Hepatocyte (in vitro differentiated cells): ENCODE measurements at regions not wholly inside any gene's neighbourhood (a gene's known extent, or its start where the extent isn't known, plus 50 kb on each side); places are given as distances from the start of the nearest gene placed in this dataset.
A peak's percentile ranks its signal among the peaks of the same experiment; 100 is the strongest.

Experiments used
- DNase-seq: peaks from one replicate; pipeline ENCODE4 v3.0.0-alpha.2; 2016; ENCODE audit warnings: low spot score
- H2AFZ ChIP-seq: fragments of 200-600 bp; sonication (generic); 2 replicates; pipeline ENCODE4 v1.6.0; 2016; ENCODE audit warnings: antibody characterized with exemption, mild to moderate bottlenecking
- H3K27ac ChIP-seq: fragments of 200-600 bp; sonication (generic); 2 replicates; pipeline ENCODE4 v1.5.1; 2016; ENCODE audit warnings: mild to moderate bottlenecking
- H3K27me3 ChIP-seq: fragments of 200-600 bp; sonication (generic); 2 replicates; pipeline ENCODE4 v1.6.1; 2016
- H3K36me3 ChIP-seq: fragments of 200-600 bp; sonication (generic); replicated peaks from 2 replicates; pipeline ENCODE4 v1.5.1; 2016; ENCODE audit warnings: low read depth; ENCODE audit not compliant: insufficient read depth
- H3K4me1 ChIP-seq: fragments of 200-600 bp; sonication (generic); 2 replicates; pipeline ENCODE4 v1.5.1; 2016; ENCODE audit warnings: mild to moderate bottlenecking, moderate library complexity; ENCODE audit not compliant: insufficient read depth
- H3K4me2 ChIP-seq: fragments of 200-600 bp; sonication (generic); 2 replicates; pipeline ENCODE4 v1.6.0; 2016
- H3K4me3 ChIP-seq: fragments of 200-600 bp; sonication (generic); 2 replicates; pipeline ENCODE4 v1.5.1; 2016; ENCODE audit warnings: mild to moderate bottlenecking
- H3K79me2 ChIP-seq: fragments of 200-600 bp; sonication (generic); 2 replicates; pipeline ENCODE4 v1.6.0; 2017; ENCODE audit warnings: mild to moderate bottlenecking
- H3K9me2 ChIP-seq: fragments of 200-600 bp; sonication (generic); replicated peaks from 2 replicates; pipeline ENCODE4 v1.6.0; 2017; ENCODE audit warnings: mild to moderate bottlenecking; ENCODE audit not compliant: insufficient read depth
- H3K9me3 ChIP-seq: fragments of 200-600 bp; sonication (generic); 2 replicates; pipeline ENCODE4 v1.5.1; 2016; ENCODE audit warnings: low read depth, mild to moderate bottlenecking
- H4K20me1 ChIP-seq: fragments of 200-600 bp; sonication (generic); 2 replicates; pipeline ENCODE4 v1.6.0; 2016; ENCODE audit warnings: mild to moderate bottlenecking; ENCODE audit not compliant: insufficient read depth, poor library complexity, severe bottlenecking
- CTCF ChIP-seq: fragments of 200-600 bp; sonication (generic); IDR thresholded peaks from 2 replicates; pipeline ENCODE4 v1.5.1; 2016; ENCODE audit warnings: antibody characterized with exemption, mild to moderate bottlenecking; ENCODE audit not compliant: poor library complexity
- EZH2 ChIP-seq: fragments of 200-600 bp; sonication (generic); IDR thresholded peaks from 2 replicates; pipeline ENCODE4 v1.6.1; 2016; ENCODE audit warnings: antibody characterized with exemption, mild to moderate bottlenecking, borderline replicate concordance
- EZH2phosphoT487 ChIP-seq: fragments of 200-600 bp; sonication (generic); IDR thresholded peaks from one replicate; pipeline ENCODE4 v1.6.1; 2018; ENCODE audit warnings: antibody characterized with exemption, mild to moderate bottlenecking, low read depth, moderate library complexity; ENCODE audit not compliant: unreplicated experiment, severe bottlenecking
- WGBS: methylation state at CpG from one replicate; pipeline ENCODE4 v1.1.6; 2016; ENCODE audit warnings: low lambda C conversion rate; ENCODE audit errors: missing lambda C conversion rate; 5-methylcytosine and 5-hydroxymethylcytosine counted together

- TF ChIP-seq EZH2phosphoT487 (no peak), EZH2 (no peak), CTCF (peak; percentile 51)
- DNase-seq: peak; percentile 50
- Histone ChIP-seq H3K27me3 (peaks cover 3% of the 10 kb centered on the region), H3K4me2 (no peak overlapping the region), H3K36me3 (no peaks in the 10 kb centered on the region), H2AFZ (no peak overlapping the region), H3K79me2 (no peaks in the 10 kb centered on the region), H3K27ac (no peak overlapping the region), H4K20me1 (no peaks in the 10 kb centered on the region), H3K4me1 (no peaks in the 10 kb centered on the region), H3K9me2 (no peaks in the 10 kb centered on the region), H3K4me3 (no peak overlapping the region), H3K9me3 (no peaks in the 10 kb centered on the region)
- 43% methylated on average over 1 of the region's 1 CpG for WGBS
These were observed 355.2 kb downstream of the PBX1 start for GRCh38 chr1:164914208-164914607.

DNA sequence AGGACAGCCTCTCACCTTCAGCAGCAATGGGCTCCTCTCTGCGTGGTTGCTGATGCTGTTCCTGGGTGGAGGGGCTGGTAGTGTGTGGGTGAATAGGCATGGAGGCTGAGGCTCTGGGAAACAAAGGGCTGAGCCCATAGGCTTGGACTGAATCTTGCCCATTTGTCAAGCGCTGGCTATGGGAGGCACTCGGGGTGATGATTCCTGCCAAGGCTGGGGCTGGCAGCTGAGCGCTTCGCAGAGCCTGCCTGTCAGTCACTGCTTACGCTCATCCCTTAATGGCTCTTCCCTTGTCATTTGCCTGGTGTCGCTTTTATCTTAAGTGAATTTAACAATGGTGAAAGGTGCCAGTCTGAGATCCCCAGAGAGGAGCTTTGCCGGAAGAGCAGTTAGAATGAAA, 353.3 kb downstream of the PBX1 start:
- WGBS: 86% methylated on average over 8 of the region's 8 CpGs
- TF ChIP-seq EZH2 (no peak), EZH2phosphoT487 (no peak), CTCF (no peak)

DNA sequence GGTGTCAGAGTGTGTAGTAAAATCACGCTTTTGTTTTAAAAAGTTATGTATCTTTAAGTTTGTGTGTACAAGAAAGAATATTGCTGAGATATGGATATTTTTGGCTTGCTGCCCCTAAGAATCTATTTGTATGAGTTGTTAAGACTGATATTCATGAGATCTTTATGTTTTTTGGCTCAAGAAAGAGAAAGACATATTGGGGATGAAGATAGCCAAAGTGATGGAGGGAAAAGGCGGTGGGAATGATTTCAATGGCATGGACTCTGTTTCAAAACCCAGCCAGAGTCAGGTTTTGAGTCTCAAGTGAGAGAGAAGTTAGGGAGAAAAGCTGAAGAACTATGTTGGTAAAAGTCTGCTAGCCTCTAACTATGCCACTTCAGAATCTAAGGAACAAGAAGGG, 351.7 kb downstream of the PBX1 start:
- Histone ChIP-seq H3K4me1 (no peaks in the 10 kb centered on the region), H3K4me2 (no peak overlapping the region), H3K9me3 (no peaks in the 10 kb centered on the region), H3K27ac (no peak overlapping the region), H3K4me3 (no peak overlapping the region), H3K27me3 (peaks cover 3% of the 10 kb centered on the region), H3K36me3 (no peaks in the 10 kb centered on the region), H3K79me2 (no peaks in the 10 kb centered on the region), H2AFZ (no peak overlapping the region), H3K9me2 (no peaks in the 10 kb centered on the region), H4K20me1 (no peaks in the 10 kb centered on the region)
- TF ChIP-seq EZH2 (no peak), CTCF (no peak), EZH2phosphoT487 (no peak)
- 96% methylated on average over 2 of the region's 2 CpGs for WGBS
- no peak for DNase-seq

More for the DNA sequence above, 353.3 kb downstream of the PBX1 start:
- Histone ChIP-seq H3K27ac (no peak overlapping the region), H3K4me2 (no peak overlapping the region), H4K20me1 (no peaks in the 10 kb centered on the region), H3K4me3 (no peak overlapping the region), H3K9me2 (no peaks in the 10 kb centered on the region), H3K4me1 (no peaks in the 10 kb centered on the region), H3K9me3 (no peaks in the 10 kb centered on the region), H3K27me3 (peaks cover 3% of the 10 kb centered on the region), H3K36me3 (no peaks in the 10 kb centered on the region), H3K79me2 (no peaks in the 10 kb centered on the region), H2AFZ (no peak overlapping the region)
- no peak for DNase-seq

DNA sequence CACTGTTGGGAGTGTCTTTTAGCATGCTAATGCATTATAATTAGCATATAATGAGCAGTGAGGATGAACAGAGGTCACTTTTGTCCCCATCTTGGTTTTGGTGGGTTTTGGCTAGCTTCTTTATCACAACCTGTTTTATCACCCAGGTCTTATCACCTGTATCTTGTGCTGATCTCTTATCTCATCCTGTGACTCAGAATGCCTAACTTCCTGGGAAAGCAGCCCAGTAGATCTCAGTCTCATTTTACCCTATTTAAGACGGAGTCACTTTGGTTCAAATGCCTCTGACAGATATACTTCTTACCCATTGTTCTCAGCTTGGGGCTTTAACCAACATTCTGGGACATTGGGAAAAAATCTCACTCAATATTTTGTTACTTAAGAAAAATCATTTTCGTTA, 348.7 kb downstream of the PBX1 start:
- WGBS: 50% methylated on average over 2 of the region's 2 CpGs

More for the DNA sequence above, 348.7 kb downstream of the PBX1 start:
- no peaks in the 10 kb centered on the region for H3K9me3 ChIP-seq
- H3K27me3 ChIP-seq: no peaks in the 10 kb centered on the region
- TF ChIP-seq CTCF (no peak), EZH2phosphoT487 (no peak), EZH2 (no peak)
- H3K4me3 ChIP-seq: no peak overlapping the region
- H3K36me3 ChIP-seq: no peaks in the 10 kb centered on the region
- no peaks in the 10 kb centered on the region for H3K4me1 ChIP-seq
- no peak overlapping the region for H3K4me2 ChIP-seq
- no peak overlapping the region for H3K27ac ChIP-seq
- H3K9me2 ChIP-seq: no peaks in the 10 kb centered on the region
- no peak overlapping the region for H2AFZ ChIP-seq
- H3K79me2 ChIP-seq: no peaks in the 10 kb centered on the region
- no peaks in the 10 kb centered on the region for H4K20me1 ChIP-seq
- no peak for DNase-seq
